WTC11 (cell line): ENCODE measurements at regions not wholly inside any gene's neighbourhood (a gene's known extent, or its start where the extent isn't known, plus 50 kb on each side); places are given as distances from the start of the nearest gene placed in this dataset.

Experiments
- GTF2I ChIP-seq: fragments of 250-450 bp; sonication (Bioruptor Pico); conservative IDR thresholded peaks from 2 replicates; pipeline ENCODE4 v1.4.0; 2021; ENCODE audit warnings: mild to moderate bottlenecking
- IRF2 ChIP-seq: sonication (generic); formaldehyde crosslinking; IDR thresholded peaks from 2 replicates; pipeline ENCODE4 v1.8.0; 2022; ENCODE audit warnings: low read depth, missing genetic modification reagents, borderline replicate concordance
- NFE2L1 ChIP-seq: sonication (generic); formaldehyde crosslinking; IDR thresholded peaks from 2 replicates; pipeline ENCODE4 v1.8.1; 2023; ENCODE audit warnings: missing genetic modification reagents
- NR2C2 ChIP-seq: sonication (generic); formaldehyde crosslinking; IDR thresholded peaks from 2 replicates; pipeline ENCODE4 v1.8.0; 2022; ENCODE audit warnings: mild to moderate bottlenecking, missing genetic modification reagents
- PRRX2 ChIP-seq: fragments of 250-450 bp; sonication (Bioruptor Pico); IDR thresholded peaks from 2 replicates; pipeline ENCODE4 v1.8.0; 2021; ENCODE audit warnings: mild to moderate bottlenecking
- TP53 ChIP-seq: sonication (generic); formaldehyde crosslinking; IDR thresholded peaks from 2 replicates; pipeline ENCODE4 v1.8.1; 2023; ENCODE audit warnings: mild to moderate bottlenecking, missing genetic modification reagents
- ZNF263 ChIP-seq: sonication (generic); formaldehyde crosslinking; IDR thresholded peaks from 2 replicates; pipeline ENCODE4 v1.8.1; 2022; ENCODE audit warnings: low read depth, mild to moderate bottlenecking, moderate library complexity, missing genetic modification reagents
- TF ChIP-seq, protein P1 (sequence below): fragments of 200-600 bp; IDR thresholded peaks from 2 replicates; pipeline ENCODE4 v1.8.0; 2022; ENCODE audit warnings: antibody characterized with exemption
- TF ChIP-seq, protein P2 (sequence below): sonication (generic); formaldehyde crosslinking; IDR thresholded peaks from 2 replicates; pipeline ENCODE4 v1.8.0; 2022; ENCODE audit warnings: mild to moderate bottlenecking, missing genetic modification reagents
- TF ChIP-seq, protein P3 (sequence below): fragments of 250-450 bp; sonication (Bioruptor Pico); conservative IDR thresholded peaks from 2 replicates; pipeline ENCODE4 v1.9.0; 2021; ENCODE audit warnings: mild to moderate bottlenecking

DNA sequence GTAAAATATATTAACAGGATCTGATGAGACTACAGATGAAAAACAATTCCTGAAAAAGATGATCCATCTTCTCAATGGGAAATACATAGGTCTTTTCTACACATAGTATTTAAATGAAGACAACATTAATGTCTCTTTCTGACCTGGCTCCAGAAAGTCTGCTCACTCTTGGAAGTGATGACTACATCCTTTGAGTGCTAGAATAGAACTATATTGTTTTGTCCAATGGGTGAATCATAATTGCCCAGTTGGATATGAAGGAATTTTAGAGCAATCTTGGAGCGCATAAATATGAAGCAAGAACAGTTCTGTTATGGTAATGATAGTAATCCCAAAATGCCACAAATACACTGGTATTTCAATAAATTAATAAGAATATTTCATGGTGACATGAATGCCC lies 322.1 kb downstream of the DEPDC1B start:
- TF ChIP-seq ZNF263: no peak
- no peak for TF ChIP-seq PRRX2 (CRISPR knock-in tag)
- TF ChIP-seq, protein P1, sequence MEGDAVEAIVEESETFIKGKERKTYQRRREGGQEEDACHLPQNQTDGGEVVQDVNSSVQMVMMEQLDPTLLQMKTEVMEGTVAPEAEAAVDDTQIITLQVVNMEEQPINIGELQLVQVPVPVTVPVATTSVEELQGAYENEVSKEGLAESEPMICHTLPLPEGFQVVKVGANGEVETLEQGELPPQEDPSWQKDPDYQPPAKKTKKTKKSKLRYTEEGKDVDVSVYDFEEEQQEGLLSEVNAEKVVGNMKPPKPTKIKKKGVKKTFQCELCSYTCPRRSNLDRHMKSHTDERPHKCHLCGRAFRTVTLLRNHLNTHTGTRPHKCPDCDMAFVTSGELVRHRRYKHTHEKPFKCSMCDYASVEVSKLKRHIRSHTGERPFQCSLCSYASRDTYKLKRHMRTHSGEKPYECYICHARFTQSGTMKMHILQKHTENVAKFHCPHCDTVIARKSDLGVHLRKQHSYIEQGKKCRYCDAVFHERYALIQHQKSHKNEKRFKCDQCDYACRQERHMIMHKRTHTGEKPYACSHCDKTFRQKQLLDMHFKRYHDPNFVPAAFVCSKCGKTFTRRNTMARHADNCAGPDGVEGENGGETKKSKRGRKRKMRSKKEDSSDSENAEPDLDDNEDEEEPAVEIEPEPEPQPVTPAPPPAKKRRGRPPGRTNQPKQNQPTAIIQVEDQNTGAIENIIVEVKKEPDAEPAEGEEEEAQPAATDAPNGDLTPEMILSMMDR: no peak
- TF ChIP-seq NFE2L1 (CRISPR knock-in tag): no peak
- TF ChIP-seq NR2C2 (CRISPR knock-in tag): no peak
- TF ChIP-seq, protein P2, sequence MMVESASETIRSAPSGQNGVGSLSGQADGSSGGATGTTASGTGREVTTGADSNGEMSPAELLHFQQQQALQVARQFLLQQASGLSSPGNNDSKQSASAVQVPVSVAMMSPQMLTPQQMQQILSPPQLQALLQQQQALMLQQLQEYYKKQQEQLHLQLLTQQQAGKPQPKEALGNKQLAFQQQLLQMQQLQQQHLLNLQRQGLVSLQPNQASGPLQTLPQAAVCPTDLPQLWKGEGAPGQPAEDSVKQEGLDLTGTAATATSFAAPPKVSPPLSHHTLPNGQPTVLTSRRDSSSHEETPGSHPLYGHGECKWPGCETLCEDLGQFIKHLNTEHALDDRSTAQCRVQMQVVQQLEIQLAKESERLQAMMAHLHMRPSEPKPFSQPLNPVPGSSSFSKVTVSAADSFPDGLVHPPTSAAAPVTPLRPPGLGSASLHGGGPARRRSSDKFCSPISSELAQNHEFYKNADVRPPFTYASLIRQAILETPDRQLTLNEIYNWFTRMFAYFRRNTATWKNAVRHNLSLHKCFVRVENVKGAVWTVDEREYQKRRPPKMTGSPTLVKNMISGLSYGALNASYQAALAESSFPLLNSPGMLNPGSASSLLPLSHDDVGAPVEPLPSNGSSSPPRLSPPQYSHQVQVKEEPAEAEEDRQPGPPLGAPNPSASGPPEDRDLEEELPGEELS (CRISPR knock-in tag): no peak
- no peak for TF ChIP-seq IRF2 (CRISPR knock-in tag)
- no peak for TF ChIP-seq TP53 (CRISPR knock-in tag)
- TF ChIP-seq, protein P3, sequence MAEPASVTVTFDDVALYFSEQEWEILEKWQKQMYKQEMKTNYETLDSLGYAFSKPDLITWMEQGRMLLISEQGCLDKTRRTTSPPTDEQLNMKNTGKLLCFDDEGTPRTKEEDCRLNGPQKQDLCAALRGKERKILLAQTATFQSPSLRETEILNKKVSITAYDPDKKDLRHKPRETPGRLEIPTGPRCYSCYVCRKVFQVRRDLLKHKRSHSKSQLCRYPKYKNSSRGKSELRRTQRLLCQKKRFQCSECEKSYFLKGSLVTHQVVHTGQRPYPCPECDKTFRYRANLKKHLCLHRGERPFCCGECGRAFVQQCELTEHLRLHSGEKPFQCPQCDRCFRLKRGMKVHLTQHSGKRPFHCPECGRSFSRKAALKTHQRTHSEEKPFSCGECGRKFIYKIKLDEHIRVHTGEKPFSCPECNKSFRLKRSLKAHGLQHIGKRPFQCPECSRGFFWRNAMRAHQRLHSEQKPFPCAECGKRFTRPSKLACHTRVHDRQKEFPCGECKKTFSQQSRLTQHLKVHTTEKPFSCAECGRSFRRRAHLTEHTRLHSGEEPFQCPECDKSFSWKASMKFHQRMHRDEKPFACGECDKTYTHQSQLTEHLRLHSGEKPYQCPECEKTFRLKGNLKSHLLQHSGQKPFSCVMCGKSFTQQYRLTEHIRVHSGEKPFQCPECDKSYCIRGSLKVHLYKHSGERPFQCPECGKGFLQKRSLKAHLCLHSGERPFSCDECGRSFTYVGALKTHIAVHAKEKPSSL (CRISPR knock-in tag): no peak
- TF ChIP-seq GTF2I (CRISPR knock-in tag): no peak
